H7 (cell line): ENCODE measurements at regions not wholly inside any gene's neighbourhood (a gene's known extent, or its start where the extent isn't known, plus 50 kb on each side); places are given as distances from the start of the nearest gene placed in this dataset.

Experiments
- DNase-seq: peaks from one replicate; pipeline ENCODE4 v3.0.0; 2012
- H3K27me3 ChIP-seq: 2 replicates; pipeline ENCODE4 v1.6.0; 2011; ENCODE audit warnings: mild to moderate bottlenecking, low read length; ENCODE audit not compliant: control insufficient read depth, insufficient read depth
- H3K36me3 ChIP-seq: replicated peaks from 2 replicates; pipeline ENCODE4 v1.5.1; 2011; ENCODE audit warnings: low read length; ENCODE audit not compliant: control insufficient read depth, insufficient read depth
- H3K4me3 ChIP-seq: 2 replicates; pipeline ENCODE4 v1.5.1; 2011; ENCODE audit warnings: low read depth, mild to moderate bottlenecking, control low read depth, low read length, moderate library complexity; ENCODE audit not compliant: insufficient read depth

DNA sequence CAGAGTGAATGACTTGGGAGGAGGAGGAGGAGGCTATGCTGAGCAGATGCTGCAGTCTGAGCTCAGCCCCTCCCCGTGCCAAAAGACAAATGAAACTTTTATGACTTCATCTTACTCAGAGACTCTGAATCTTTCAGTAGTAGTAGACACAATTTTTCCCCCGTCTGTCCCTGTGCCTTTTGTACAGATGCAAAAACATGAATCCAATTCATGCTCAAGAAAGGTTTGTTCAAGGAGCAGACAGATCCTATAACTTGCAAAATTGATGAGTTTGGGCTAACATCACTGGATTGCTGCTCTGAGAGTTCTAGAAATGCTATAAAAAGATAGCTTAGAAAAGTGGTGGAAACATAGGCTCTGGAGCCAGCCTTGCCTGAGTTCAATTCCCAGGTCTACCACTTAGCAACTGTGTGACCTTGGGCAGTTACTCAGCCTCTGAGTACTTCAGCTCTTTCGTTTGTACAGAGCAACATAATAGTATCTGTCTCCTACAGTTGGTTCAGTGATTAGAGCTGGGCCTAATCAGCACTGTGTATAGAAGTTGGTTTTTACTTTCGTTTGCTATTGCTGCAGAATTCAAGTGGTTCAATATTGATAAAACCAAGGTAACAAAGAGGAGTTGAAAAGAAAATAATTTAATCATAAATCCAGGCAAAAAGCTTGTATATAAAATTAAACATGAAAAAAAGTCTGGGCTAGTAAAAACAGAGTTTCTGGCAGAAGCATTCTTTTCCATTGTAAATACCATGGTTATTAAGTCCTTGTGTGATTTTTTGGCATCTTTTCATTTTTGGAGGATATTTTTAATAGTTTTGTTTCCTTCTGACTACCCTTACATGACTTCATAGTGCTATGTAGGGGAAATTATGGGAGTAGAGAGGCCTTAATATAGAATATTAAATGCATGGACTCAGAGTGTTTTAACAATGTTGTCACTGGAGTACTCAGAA, 174.2 kb upstream of the ZNF32 start:
- no peak overlapping the region for H3K4me3 ChIP-seq
- no peak for DNase-seq
- no peaks in the 10 kb centered on the region for H3K27me3 ChIP-seq
- no peaks in the 10 kb centered on the region for H3K36me3 ChIP-seq

- H3K36me3 ChIP-seq, result no peaks in the 10 kb centered on the region
- H3K4me3 ChIP-seq, result no peak overlapping the region
- H3K27me3 ChIP-seq, result no peaks in the 10 kb centered on the region
- no peak for DNase-seq
Observed at GRCh38 chr10:43821103-43821502, 172.4 kb upstream of the ZNF32 start.

DNA sequence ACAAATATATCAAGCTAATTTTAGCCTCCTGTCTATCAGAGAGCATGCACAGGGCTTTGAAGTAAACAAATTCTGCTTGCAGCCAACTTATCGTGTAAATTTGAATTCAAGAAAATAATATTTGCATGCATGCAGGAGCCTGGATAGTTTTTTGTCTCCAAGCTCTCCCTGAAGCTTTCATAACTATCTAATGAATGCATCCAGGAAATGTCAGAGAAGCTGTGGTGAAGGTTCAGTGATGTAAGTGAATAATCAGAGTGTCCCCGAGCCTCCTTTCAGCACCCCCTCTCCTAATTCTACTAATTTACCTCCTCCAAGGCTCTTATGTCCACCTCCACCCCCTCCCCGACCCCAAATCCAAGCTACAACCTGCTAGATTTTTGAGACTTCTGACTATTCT, 172.0 kb upstream of the ZNF32 start:
- Histone ChIP-seq H3K4me3 (no peak overlapping the region), H3K27me3 (no peaks in the 10 kb centered on the region), H3K36me3 (no peaks in the 10 kb centered on the region)
- DNase-seq, result no peak

DNA sequence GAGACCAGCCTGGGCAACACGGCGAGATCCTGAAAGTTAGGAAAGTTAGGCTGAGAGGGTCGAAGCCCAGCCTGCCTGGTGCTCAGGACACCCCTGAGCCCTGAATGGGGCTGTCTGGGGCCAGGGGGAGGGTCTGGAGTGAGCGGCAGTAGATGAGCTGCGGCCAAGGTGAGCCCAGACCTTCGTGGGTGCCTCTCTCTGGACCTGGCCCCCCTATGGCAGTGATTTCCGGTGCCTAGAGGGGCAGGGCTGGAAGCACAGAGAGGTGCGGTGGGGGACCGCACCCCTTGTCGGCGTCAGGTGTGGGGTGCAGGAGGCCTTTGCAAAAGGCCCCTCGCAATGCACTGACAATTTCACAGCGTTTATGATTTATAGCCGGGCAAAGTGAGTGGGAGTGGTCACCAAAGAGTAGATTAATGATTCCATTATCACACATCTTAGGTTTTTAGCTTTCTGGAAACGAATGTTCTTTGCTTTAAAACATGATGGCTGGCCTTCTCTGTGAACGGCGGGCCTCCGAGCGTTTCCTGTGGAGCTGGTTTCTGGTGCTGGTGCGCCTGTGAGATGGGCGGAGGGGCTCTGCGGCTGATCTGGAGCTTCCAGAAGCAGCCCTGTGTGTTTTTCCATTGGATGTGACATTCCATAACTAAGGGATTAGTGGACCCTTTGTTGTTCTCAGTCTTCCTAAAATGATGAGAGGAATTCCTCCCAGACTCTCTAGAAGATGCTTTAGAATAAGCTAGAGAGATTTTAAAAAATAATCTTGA, 171.0 kb upstream of the ZNF32 start:
- no peak for DNase-seq
- no peaks in the 10 kb centered on the region for H3K27me3 ChIP-seq
- H3K36me3 ChIP-seq, result no peaks in the 10 kb centered on the region
- H3K4me3 ChIP-seq, result no peak overlapping the region

GRCh38 chr10:43818687-43819086, 170.0 kb upstream of the ZNF32 start:
- no peak for DNase-seq
- Histone ChIP-seq H3K27me3 (no peaks in the 10 kb centered on the region), H3K4me3 (no peak overlapping the region), H3K36me3 (no peaks in the 10 kb centered on the region)

- DNase-seq, result no peak
- no peaks in the 10 kb centered on the region for H3K36me3 ChIP-seq
- no peak overlapping the region for H3K4me3 ChIP-seq
- H3K27me3 ChIP-seq, result no peaks in the 10 kb centered on the region
Observed at GRCh38 chr10:43817368-43817767, 168.7 kb upstream of the ZNF32 start.

- Histone ChIP-seq H3K27me3 (no peaks in the 10 kb centered on the region), H3K4me3 (no peak overlapping the region), H3K36me3 (no peaks in the 10 kb centered on the region)
- DNase-seq, result no peak
Observed at GRCh38 chr10:43816351-43817321, 168.0 kb upstream of the ZNF32 start.

GRCh38 chr10:43815181-43815885, 166.7 kb upstream of the ZNF32 start:
- Histone ChIP-seq H3K27me3 (no peaks in the 10 kb centered on the region), H3K36me3 (no peaks in the 10 kb centered on the region), H3K4me3 (no peak overlapping the region)
- DNase-seq, result no peak

DNA sequence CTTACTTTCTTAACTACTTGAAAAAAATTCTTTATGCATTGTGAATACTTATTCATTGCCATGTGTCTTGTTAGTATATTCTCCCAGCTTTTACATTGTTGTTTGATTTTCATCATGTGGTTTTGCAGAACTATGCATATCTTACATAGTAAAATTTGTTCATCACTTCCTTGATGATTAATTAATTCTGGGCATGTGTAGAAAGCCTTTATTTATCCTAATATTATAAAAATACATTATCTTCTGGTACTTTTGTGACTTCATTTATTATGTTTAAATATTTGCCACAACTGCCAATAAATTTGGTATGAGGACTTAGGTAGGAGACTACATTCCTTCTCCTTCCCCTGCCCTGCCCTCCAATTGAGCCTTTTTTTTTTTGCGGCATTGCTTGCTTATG, 166.0 kb upstream of the ZNF32 start:
- no peaks in the 10 kb centered on the region for H3K36me3 ChIP-seq
- H3K4me3 ChIP-seq, result no peak overlapping the region
- no peaks in the 10 kb centered on the region for H3K27me3 ChIP-seq
- DNase-seq, result no peak

DNA sequence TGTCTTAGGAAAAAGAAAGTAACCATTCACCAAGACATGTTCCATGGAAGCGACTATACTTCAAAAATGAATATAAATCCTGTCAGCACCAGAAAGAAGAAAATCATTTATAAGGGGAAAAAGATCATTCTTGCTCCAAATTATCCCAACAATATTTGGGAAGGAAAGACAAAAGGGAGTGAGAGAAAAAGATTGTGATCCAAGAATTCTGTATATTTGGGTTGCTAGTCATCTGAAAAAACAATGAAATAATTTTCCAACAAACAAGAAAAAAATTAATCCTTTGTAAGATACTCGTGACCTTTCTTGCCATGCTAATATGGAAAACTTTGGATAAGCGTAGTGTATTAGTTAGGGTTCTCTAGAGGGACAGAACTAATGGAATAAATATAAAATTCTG, 163.2 kb upstream of the ZNF32 start:
- Histone ChIP-seq H3K27me3 (no peaks in the 10 kb centered on the region), H3K36me3 (no peaks in the 10 kb centered on the region), H3K4me3 (no peak overlapping the region)
- no peak for DNase-seq

DNA sequence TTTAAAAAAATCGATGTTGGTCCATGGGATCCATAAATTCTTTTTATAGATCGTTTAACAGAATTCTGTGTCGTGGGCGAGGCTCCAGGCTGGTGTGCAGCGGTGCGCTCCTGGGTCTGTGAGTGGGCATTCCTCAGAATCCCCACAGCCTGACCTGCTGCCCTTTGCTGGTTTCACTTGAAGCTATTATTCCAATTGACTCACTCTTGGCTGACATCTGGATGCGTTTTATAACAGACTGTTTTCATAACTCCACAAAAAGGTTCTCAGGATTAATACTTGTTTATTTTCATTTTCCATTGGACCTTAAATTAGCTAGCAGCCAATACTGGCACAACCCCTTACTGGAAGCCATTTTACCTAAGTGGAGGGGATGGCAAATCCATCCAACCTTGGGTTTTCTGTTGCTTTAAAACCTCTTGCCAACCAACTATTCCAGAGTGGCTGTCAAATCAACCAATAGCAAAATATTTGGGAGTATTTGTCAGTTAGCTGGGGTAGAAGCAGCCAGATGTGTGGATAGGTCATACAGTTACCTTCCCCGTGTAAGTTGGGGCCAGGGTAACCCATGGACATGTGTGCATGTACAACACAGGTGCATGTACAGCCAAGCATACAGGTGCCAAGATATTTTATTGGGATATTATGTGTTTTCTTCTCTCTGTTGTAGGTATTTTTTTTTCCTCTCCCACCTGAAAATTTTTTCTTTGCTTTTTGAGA, 160.7 kb upstream of the ZNF32 start:
- no peaks in the 10 kb centered on the region for H3K27me3 ChIP-seq
- H3K4me3 ChIP-seq, result no peak overlapping the region
- no peaks in the 10 kb centered on the region for H3K36me3 ChIP-seq
- DNase-seq, result no peak

- Histone ChIP-seq H3K4me3 (no peak overlapping the region), H3K27me3 (no peaks in the 10 kb centered on the region), H3K36me3 (no peaks in the 10 kb centered on the region)
- DNase-seq, result no peak
Observed at GRCh38 chr10:43808136-43808535, 159.5 kb upstream of the ZNF32 start.

- Histone ChIP-seq H3K27me3 (no peaks in the 10 kb centered on the region), H3K36me3 (no peaks in the 10 kb centered on the region), H3K4me3 (no peak overlapping the region)
- no peak for DNase-seq
Observed at GRCh38 chr10:43806831-43807640, 158.4 kb upstream of the ZNF32 start.
